ENCODE measurements at regions not wholly inside any gene's neighbourhood (a gene's known extent, or its start where the extent isn't known, plus 50 kb on each side); places are given as distances from the start of the nearest gene placed in this dataset.

DNA sequence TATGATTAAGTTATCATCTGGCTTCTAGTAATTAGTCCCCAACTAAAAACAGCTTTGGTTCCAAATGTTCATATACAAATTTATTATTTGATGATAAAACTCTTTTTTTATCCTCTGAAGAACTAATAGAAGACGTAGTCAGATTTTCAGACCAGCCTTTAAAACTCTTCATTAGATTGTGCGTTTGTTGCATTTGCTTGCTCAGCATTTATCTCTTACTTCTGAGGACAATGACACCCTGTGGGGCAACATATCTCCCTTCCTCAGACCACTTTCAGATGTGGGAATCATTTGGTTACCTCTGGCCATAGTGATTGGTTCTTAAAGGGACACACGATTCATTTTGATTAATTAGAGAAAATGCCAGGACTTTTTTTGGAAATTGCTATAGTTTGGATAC, 481.8 kb downstream of the HAO1 start:
- TF ChIP-seq CTCF (IDR thresholded peaks at IDR 0.05; ENCODE audit: insufficient read depth, low read length, poor library complexity, severe bottlenecking) (no peak), EZH2phosphoT487 (conservative IDR thresholded peaks at IDR 0.05; ENCODE audit: low read length) (no peak)
